A549 (cell line): ENCODE measurements at regions not wholly inside any gene's neighbourhood (a gene's known extent, or its start where the extent isn't known, plus 50 kb on each side); places are given as distances from the start of the nearest gene placed in this dataset.
A peak's percentile ranks its signal among the peaks of the same experiment; 100 is the strongest.

Source experiments
- ATAC-seq, 2 experiments: fragments of 200-7000 bp in 1 of 2; fragments of >200 bp in 1 of 2; cut with Nextera tagmentation in 1 of 2; cut with Tn5 transposase in 1 of 2; 3 replicates each; pipeline versions ENCODE4 v1.8.0 to v1.9.1; 2018 to 2020; ENCODE audit warnings: mild to moderate bottlenecking in 1 of 2, moderate library complexity in 1 of 2
- CTCF ChIA-PET: fragments of 300-600 bp; sonication (Branson Sonifier 250); formaldehyde crosslinking; extraction: SDS; loops from one replicate; lab custom pipeline; 2021; ENCODE audit warnings: antibody characterized with exemption, inconsistent platforms; lab: Yijun Ruan, JAX
- POLR2A ChIA-PET: fragments of 350-600 bp; formaldehyde crosslinking; extraction: SDS; loops from one replicate; lab custom pipeline; 2021; ENCODE audit warnings: antibody characterized with exemption, inconsistent platforms; lab: Yijun Ruan, JAX
- DNase-seq, 2 experiments: peaks; one replicate each; pipeline versions ENCODE4 v3.0.0 to v3.0.0-alpha.2; 2011 to 2016; ENCODE audit warnings: low read depth in 1 of 2, low spot score in 1 of 2
- FAIRE-seq: peaks from 2 replicates; lab custom pipeline; 2011; peaks lifted over from hg19 to GRCh38; lab: Jason Lieb, UNC
- H3K27ac ChIP-seq, 2 experiments: fragments of >200 bp; sonication (Bioruptor Twin); formaldehyde crosslinking; 3 replicates each; pipeline ENCODE4 v1.5.1; 2016 to 2017
- H3K4me1 ChIP-seq: fragments of >200 bp; sonication (Bioruptor Twin); formaldehyde crosslinking; 3 replicates; pipeline ENCODE4 v1.6.1; 2016
- H3K4me2 ChIP-seq: fragments of >200 bp; sonication (Bioruptor Twin); formaldehyde crosslinking; 3 replicates; pipeline ENCODE4 v1.6.1; 2016
- H3K4me3 ChIP-seq: fragments of >200 bp; sonication (Bioruptor Twin); formaldehyde crosslinking; 3 replicates; pipeline ENCODE4 v1.5.1; 2016
- H3K9me3 ChIP-seq: fragments of >200 bp; sonication (Bioruptor Twin); formaldehyde crosslinking; 3 replicates; pipeline ENCODE4 v1.6.1; 2016
- CBX2 ChIP-seq: fragments of 200-600 bp; sonication (generic); IDR thresholded peaks from 2 replicates; pipeline ENCODE4 v1.6.1; 2016; ENCODE audit warnings: low read depth, mild to moderate bottlenecking, borderline replicate concordance
- ESRRA ChIP-seq: fragments of 150-350 bp; IDR thresholded peaks from 2 replicates; pipeline ENCODE4 v1.6.1; 2014; ENCODE audit warnings: mild to moderate bottlenecking, low read length, borderline replicate concordance
- FOSL2 ChIP-seq, 2 experiments: fragments of 450-650 bp in 1 of 2; fragments of >200 bp in 1 of 2; sonication (Bioruptor Twin) in 1 of 2; formaldehyde crosslinking; IDR thresholded peaks; 2 replicates each; pipeline versions ENCODE4 v1.5.0 to v1.6.1; 2016 to 2020; ENCODE audit warnings: mild to moderate bottlenecking in 1 of 2, moderate library complexity in 1 of 2
- GATA3 ChIP-seq: IDR thresholded peaks from 2 replicates; pipeline ENCODE4 v1.6.1; 2012; ENCODE audit warnings: borderline replicate concordance
- HOXB13 ChIP-seq: fragments of 250-450 bp; sonication (Bioruptor Pico); IDR thresholded peaks from 2 replicates; pipeline ENCODE4 v1.5.0; 2020; ENCODE audit warnings: low read depth, mild to moderate bottlenecking, moderate library complexity
- HOXB5 ChIP-seq: fragments of 250-450 bp; sonication (Bioruptor Pico); IDR thresholded peaks from 2 replicates; pipeline ENCODE4 v1.5.0; 2020; ENCODE audit warnings: mild to moderate bottlenecking, moderate library complexity
- JUN ChIP-seq, 2 experiments: fragments of >200 bp; sonication (Bioruptor Twin); formaldehyde crosslinking; IDR thresholded peaks; 2 replicates in 1 of 2; 3 replicates in 1 of 2; pipeline ENCODE4 v1.6.1; 2016 to 2017
- JUNB ChIP-seq: fragments of >200 bp; sonication (Bioruptor Twin); formaldehyde crosslinking; IDR thresholded peaks from 2 replicates; pipeline ENCODE4 v1.6.1; 2016
- KDM1A ChIP-seq: fragments of 200-600 bp; sonication (generic); IDR thresholded peaks from 2 replicates; pipeline ENCODE4 v1.6.1; 2016; ENCODE audit warnings: low read depth, mild to moderate bottlenecking
- MYC ChIP-seq: IDR thresholded peaks from 2 replicates; pipeline ENCODE4 v1.6.1; 2012; ENCODE audit warnings: mild to moderate bottlenecking, inconsistent platforms, low read length, improper control_type of control experiment, borderline replicate concordance
- NFE2L2 ChIP-seq: fragments of 150-350 bp; conservative IDR thresholded peaks from 2 replicates; pipeline ENCODE4 v1.6.1; 2014; ENCODE audit warnings: low read length
- POLR2A ChIP-seq: IDR thresholded peaks from 2 replicates; pipeline ENCODE4 v1.6.1; 2012; ENCODE audit warnings: mild to moderate bottlenecking, low read length
- RAD21 ChIP-seq, 2 experiments: fragments of >200 bp in 1 of 2; sonication (Bioruptor Twin) in 1 of 2; formaldehyde crosslinking in 1 of 2; IDR thresholded peaks in 1 of 2; conservative IDR thresholded peaks in 1 of 2; 2 replicates in 1 of 2; 3 replicates in 1 of 2; pipeline ENCODE4 v1.6.1; 2012 to 2018; ENCODE audit warnings: inconsistent platforms in 1 of 2
- RARB ChIP-seq: fragments of 250-450 bp; sonication (Bioruptor Pico); IDR thresholded peaks from 2 replicates; pipeline ENCODE4 v1.8.0; 2021; ENCODE audit warnings: mild to moderate bottlenecking, moderate library complexity
- RFX5 ChIP-seq: fragments of 450-650 bp; IDR thresholded peaks from 2 replicates; pipeline ENCODE4 v1.7.1; 2014; ENCODE audit warnings: antibody characterized with exemption, mild to moderate bottlenecking, moderate library complexity
- TFCP2L1 ChIP-seq: fragments of 250-450 bp; sonication (Bioruptor Pico); IDR thresholded peaks from 2 replicates; pipeline ENCODE4 v1.5.0; 2021; ENCODE audit warnings: mild to moderate bottlenecking
- TP53 ChIP-seq: fragments of 250-450 bp; sonication (Bioruptor Pico); IDR thresholded peaks from 2 replicates; pipeline ENCODE4 v1.5.0; 2021; ENCODE audit warnings: mild to moderate bottlenecking, moderate library complexity
- WGBS: methylation state at CpG from one replicate; pipeline ENCODE4 v1.1.6; 2017; ENCODE audit errors: missing lambda C conversion rate; 5-methylcytosine and 5-hydroxymethylcytosine counted together
- TF ChIP-seq, protein P1 (sequence below): fragments of >200 bp; sonication (Bioruptor Twin); formaldehyde crosslinking; IDR thresholded peaks from 3 replicates; pipeline ENCODE4 v1.6.1; 2016
- TF ChIP-seq, protein P2 (sequence below): fragments of 250-450 bp; sonication (Bioruptor Pico); IDR thresholded peaks from 2 replicates; pipeline ENCODE4 v1.5.0; 2021; ENCODE audit warnings: mild to moderate bottlenecking, moderate library complexity, borderline replicate concordance
- TF ChIP-seq, protein P3 (sequence below): IDR thresholded peaks from 2 replicates; pipeline ENCODE4 v1.6.1; 2012
- TF ChIP-seq, protein P4 (sequence below): fragments of >200 bp; sonication (Bioruptor Twin); formaldehyde crosslinking; IDR thresholded peaks from 2 replicates; pipeline ENCODE4 v1.6.1; 2016

DNA sequence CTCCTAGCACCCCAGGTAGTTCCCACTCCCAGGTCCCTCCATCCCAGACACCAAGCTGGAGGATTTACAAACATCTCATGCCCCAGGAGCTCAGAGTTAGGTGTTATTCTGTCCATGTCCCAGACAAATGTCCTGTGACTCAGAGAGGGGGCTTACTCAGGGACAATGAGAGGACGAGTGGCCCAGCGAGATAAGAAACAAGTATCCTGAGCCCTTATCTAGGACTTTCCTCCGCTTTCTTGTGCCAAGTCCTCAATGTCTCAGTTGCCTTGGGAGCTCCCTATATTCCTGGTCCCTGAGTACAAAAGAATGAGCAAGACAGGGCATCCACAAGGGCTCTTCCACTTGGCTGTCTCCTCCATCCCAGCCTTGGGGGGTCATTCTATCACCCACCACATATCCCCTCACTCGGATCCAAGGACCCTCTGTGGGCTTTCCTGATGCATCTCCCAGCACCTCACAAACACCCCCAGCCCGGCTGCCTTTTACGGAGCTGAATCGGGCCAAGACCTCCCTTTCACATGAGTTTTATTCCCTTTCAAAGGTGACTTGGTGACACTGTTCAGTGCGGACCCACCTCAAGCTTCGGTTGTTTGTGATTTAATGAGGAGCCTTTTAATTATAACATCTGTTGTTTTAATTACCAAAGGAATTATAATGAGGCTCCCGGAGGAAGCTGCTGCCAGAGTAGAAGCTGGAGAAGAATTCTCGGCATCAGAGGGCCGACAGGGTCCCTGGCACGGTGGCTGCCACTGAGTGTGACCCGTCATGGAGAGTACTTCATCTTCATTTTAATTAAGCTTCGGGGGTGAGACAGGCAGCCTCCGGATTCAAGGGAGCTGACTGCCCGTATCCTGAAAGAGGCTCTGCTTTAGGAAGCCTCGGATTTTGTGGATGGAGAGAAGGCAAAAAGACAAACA, 121.5 kb downstream of the WSCD1 start:
- no peak overlapping the region for H3K4me2 ChIP-seq
- no peak overlapping the region for H3K4me3 ChIP-seq
- H3K9me3 ChIP-seq = peaks cover 9% of the 10 kb centered on the region; the same call in 2 of the 3 replicates
- POLR2A ChIA-PET = no interaction called here
- H3K4me1 ChIP-seq = 0 out of 3 replicates have a peak, but pooled peaks cover 3% of the 10 kb centered on the region
- no peak for DNase-seq
- CTCF ChIA-PET = interaction anchor here (0.7 to 1.3 kb wide), 6 partner anchors 10 to 244 kb away, joined by 3 to 4 read pairs (median 3); no protein-coding TSS in a partner anchor
- WGBS = 35% methylated on average over 18 of the region's 18 CpGs
- FAIRE-seq = no peak
- ATAC-seq = no peak
- TF ChIP-seq JUN (IDR thresholded peaks at IDR 0.05) (no peak), TP53 (CRISPR knock-in tag) (no peak), JUNB (no peak), HOXB5 (CRISPR knock-in tag) (no peak), RARB (CRISPR knock-in tag) (no peak)
- TF ChIP-seq, protein P1, sequence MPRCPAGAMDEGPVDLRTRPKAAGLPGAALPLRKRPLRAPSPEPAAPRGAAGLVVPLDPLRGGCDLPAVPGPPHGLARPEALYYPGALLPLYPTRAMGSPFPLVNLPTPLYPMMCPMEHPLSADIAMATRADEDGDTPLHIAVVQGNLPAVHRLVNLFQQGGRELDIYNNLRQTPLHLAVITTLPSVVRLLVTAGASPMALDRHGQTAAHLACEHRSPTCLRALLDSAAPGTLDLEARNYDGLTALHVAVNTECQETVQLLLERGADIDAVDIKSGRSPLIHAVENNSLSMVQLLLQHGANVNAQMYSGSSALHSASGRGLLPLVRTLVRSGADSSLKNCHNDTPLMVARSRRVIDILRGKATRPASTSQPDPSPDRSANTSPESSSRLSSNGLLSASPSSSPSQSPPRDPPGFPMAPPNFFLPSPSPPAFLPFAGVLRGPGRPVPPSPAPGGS = no peak
- TF ChIP-seq, all 56 proteins: peak for 0
- no peak overlapping the region for H3K27ac ChIP-seq

DNA sequence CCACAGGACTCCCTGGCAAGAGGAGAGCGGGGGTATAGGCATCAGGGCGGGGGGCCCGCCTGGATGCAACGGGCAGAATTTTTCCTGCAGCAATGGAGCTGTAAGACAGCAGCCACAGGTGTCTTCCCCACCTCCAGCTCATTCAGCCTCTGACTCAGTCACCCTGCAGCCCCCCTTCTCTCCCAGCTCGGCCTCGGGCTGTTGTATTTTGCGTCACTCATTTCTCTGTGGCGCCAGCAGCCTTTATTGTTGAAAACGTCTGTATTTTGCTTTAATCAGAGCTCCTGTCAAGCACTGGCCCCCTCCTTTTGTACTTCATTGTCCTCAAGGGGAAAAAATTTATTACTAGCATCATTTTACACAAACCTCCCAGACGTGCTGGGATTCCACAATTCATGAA, 117.7 kb downstream of the WSCD1 start:
- TF ChIP-seq FOSL2 (IDR thresholded peaks at IDR 0.05) (no peak), FOSL2 (CRISPR knock-in tag; IDR thresholded peaks at IDR 0.05) (no peak), HOXB5 (CRISPR knock-in tag) (no peak), NFE2L2 (no peak), HOXB13 (CRISPR knock-in tag) (no peak), RFX5 (no peak), KDM1A (no peak), MYC (no peak), CBX2 (no peak), ESRRA (no peak), POLR2A (no peak), RAD21 (conservative IDR thresholded peaks at IDR 0.05 in 1 of 2, IDR thresholded peaks at IDR 0.05 in 1 of 2) (no peak)
- TF ChIP-seq, protein P2, sequence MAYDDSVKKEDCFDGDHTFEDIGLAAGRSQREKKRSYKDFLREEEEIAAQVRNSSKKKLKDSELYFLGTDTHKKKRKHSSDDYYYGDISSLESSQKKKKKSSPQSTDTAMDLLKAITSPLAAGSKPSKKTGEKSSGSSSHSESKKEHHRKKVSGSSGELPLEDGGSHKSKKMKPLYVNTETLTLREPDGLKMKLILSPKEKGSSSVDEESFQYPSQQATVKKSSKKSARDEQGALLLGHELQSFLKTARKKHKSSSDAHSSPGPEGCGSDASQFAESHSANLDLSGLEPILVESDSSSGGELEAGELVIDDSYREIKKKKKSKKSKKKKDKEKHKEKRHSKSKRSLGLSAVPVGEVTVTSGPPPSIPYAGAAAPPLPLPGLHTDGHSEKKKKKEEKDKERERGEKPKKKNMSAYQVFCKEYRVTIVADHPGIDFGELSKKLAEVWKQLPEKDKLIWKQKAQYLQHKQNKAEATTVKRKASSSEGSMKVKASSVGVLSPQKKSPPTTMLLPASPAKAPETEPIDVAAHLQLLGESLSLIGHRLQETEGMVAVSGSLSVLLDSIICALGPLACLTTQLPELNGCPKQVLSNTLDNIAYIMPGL (CRISPR knock-in tag) = no peak
- TF ChIP-seq, protein P3, sequence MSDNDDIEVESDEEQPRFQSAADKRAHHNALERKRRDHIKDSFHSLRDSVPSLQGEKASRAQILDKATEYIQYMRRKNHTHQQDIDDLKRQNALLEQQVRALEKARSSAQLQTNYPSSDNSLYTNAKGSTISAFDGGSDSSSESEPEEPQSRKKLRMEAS = no peak
- 0 out of 3 replicates have a peak, but pooled peaks cover 3% of the 10 kb centered on the region for H3K4me1 ChIP-seq
- 9% methylated on average over 10 of the region's 10 CpGs for WGBS
- ChIA-PET CTCF (interaction anchor here (0.6 to 1.5 kb wide), 8 partner anchors 9 to 108 kb away, joined by 3 to 4 read pairs (median 3); no protein-coding TSS in a partner anchor), POLR2A (no interaction called here)
- peak; percentile 51 to 54; a peak in 3 of 6 replicates for ATAC-seq
- DNase-seq = peak in 1 of 2 experiments; percentile 25
- no peak overlapping the region for H3K27ac ChIP-seq
- H3K4me3 ChIP-seq = no peak overlapping the region
- FAIRE-seq = no peak
- peak overlapping the region; percentile 35 for H3K4me2 ChIP-seq
- H3K9me3 ChIP-seq = peaks cover 6% of the 10 kb centered on the region; the same call in 1 of the 3 replicates

DNA sequence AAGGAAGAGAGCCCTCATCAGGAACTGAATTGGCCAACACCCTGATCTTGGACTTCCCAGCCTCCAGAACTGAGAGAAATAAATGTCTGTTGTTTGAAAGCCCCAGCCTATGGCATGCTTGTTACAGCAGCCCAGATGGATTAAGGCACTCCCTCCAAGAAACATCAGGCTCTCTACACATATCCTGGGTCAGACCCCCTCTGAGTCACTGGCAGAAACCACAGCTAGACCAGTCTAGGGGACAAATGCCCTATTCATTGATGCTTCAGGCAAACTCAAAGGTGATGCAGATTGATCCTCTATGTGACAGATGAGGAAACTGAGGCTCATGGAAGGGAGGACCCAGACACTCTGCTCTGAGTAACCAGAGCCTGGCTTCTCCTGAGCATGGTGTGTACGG, 116.8 kb downstream of the WSCD1 start:
- WGBS = 0% methylated on average over 1 of the region's 1 CpG
- Histone ChIP-seq H3K9me3 (peaks cover 4% of the 10 kb centered on the region; the same call in 1 of the 3 replicates), H3K4me2 (no peak overlapping the region), H3K4me1 (0 out of 3 replicates have a peak, but pooled peaks cover 3% of the 10 kb centered on the region), H3K4me3 (no peak overlapping the region), H3K27ac (no peak overlapping the region)
- ChIA-PET POLR2A (no interaction called here), CTCF (interaction anchor here (1.0 to 1.4 kb wide), 3 partner anchors 8 to 15 kb away, joined by 3 read pairs; no protein-coding TSS in a partner anchor)
- TF ChIP-seq GATA3 (no peak), JUN (IDR thresholded peaks at IDR 0.05) (no peak), TFCP2L1 (CRISPR knock-in tag) (no peak)
- TF ChIP-seq, protein P1 = no peak
- TF ChIP-seq, protein P4, sequence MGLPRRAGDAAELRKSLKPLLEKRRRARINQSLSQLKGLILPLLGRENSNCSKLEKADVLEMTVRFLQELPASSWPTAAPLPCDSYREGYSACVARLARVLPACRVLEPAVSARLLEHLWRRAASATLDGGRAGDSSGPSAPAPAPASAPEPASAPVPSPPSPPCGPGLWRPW = no peak
- FAIRE-seq (no peak), DNase-seq (no peak), ATAC-seq (no peak)
